OCI-LY7 (cell line): ENCODE measurements at regions not wholly inside any gene's neighbourhood (a gene's known extent, or its start where the extent isn't known, plus 50 kb on each side); places are given as distances from the start of the nearest gene placed in this dataset.

Experiments used
- BruUV-seq: library from RNA; stranded (reverse); fragments of 400-500 nt; replicated peaks from 2 replicates; lab custom pipeline; 2021; lab: Mats Ljungman, UMichigan
- CTCF ChIA-PET: fragments of 300-600 bp; sonication (Branson Sonifier 250); formaldehyde crosslinking; loops from one replicate; lab custom pipeline; 2022; ENCODE audit warnings: antibody characterized with exemption; ENCODE audit not compliant: unreplicated experiment; lab: Charles Lee
- POLR2A ChIA-PET: fragments of 300-600 bp; sonication (Branson Sonifier 250); formaldehyde crosslinking; loops from one replicate; lab custom pipeline; 2022; ENCODE audit warnings: antibody characterized with exemption; lab: Charles Lee
- DNase-seq: peaks from one replicate; pipeline ENCODE4 v3.0.0-alpha.2; 2015; ENCODE audit warnings: low spot score
- H2AFZ ChIP-seq: fragments of 200-600 bp; sonication (generic), shearing (Covaris generic); 2 replicates; pipeline ENCODE4 v1.6.1; 2014; ENCODE audit warnings: mild to moderate bottlenecking, antibody characterized with exemption, low read length, moderate library complexity
- H3K27ac ChIP-seq: fragments of 200-600 bp; sonication (generic); 2 replicates; pipeline ENCODE4 v1.5.1; 2014; ENCODE audit warnings: mixed run types, low read depth, mild to moderate bottlenecking, moderate library complexity, low read length, inconsistent platforms; ENCODE audit not compliant: poor library complexity, severe bottlenecking
- H3K36me3 ChIP-seq: fragments of 200-600 bp; sonication (generic); 2 replicates; pipeline ENCODE4 v1.6.1; 2014; ENCODE audit warnings: mild to moderate bottlenecking, antibody characterized with exemption, low read length, moderate library complexity, mixed read lengths; ENCODE audit not compliant: insufficient read depth
- H3K4me1 ChIP-seq: fragments of 200-600 bp; sonication (generic); 2 replicates; pipeline ENCODE4 v1.5.1; 2014; ENCODE audit warnings: mild to moderate bottlenecking, low read length; ENCODE audit not compliant: insufficient read depth, poor library complexity, severe bottlenecking
- H3K4me2 ChIP-seq: fragments of 200-600 bp; sonication (generic); 2 replicates; pipeline ENCODE4 v1.6.1; 2014; ENCODE audit warnings: mild to moderate bottlenecking, low read length
- H3K4me3 ChIP-seq: fragments of 200-600 bp; sonication (generic); 2 replicates; pipeline ENCODE4 v1.5.1; 2014; ENCODE audit warnings: mild to moderate bottlenecking, low read depth, low read length; ENCODE audit not compliant: poor library complexity, severe bottlenecking
- H3K79me2 ChIP-seq: fragments of 200-600 bp; sonication (generic); 2 replicates; pipeline ENCODE4 v1.6.1; 2016; ENCODE audit warnings: low read depth, mild to moderate bottlenecking, low read length, moderate library complexity, mixed read lengths; ENCODE audit not compliant: insufficient read depth
- H3K9me2 ChIP-seq: fragments of 200-600 bp; sonication (generic); 2 replicates; pipeline ENCODE4 v1.6.1; 2016; ENCODE audit warnings: mild to moderate bottlenecking, low read length, mixed read lengths; ENCODE audit not compliant: insufficient read depth
- H3K9me3 ChIP-seq: fragments of 200-600 bp; sonication (generic); 2 replicates; pipeline ENCODE4 v1.6.1; 2014; ENCODE audit warnings: mild to moderate bottlenecking, mixed run types, low read length, mixed read lengths
- H4K20me1 ChIP-seq: fragments of 200-600 bp; sonication (generic); 2 replicates; pipeline ENCODE4 v1.6.1; 2014; ENCODE audit warnings: mild to moderate bottlenecking, antibody characterized with exemption, low read length, moderate library complexity, mixed read lengths; ENCODE audit not compliant: insufficient read depth
- EZH2phosphoT487 ChIP-seq: fragments of 200-600 bp; sonication (generic); IDR thresholded peaks from 2 replicates; pipeline ENCODE4 v1.6.1; 2018; ENCODE audit warnings: low read depth, borderline replicate concordance, mild to moderate bottlenecking, mixed run types, antibody characterized with exemption, low read length, moderate library complexity, mixed read lengths
- intact Hi-C: fragments of 100-400 bp; cut with micrococcal nuclease; formaldehyde crosslinking; loops from one replicate; pipeline ENCODE4 v1.10.0; 2022; ENCODE audit not compliant: unreplicated experiment
- TF ChIP-seq, protein P1 (sequence below): fragments of 200-600 bp; sonication (generic); conservative IDR thresholded peaks from 2 replicates; pipeline ENCODE4 v1.5.1; 2014; ENCODE audit warnings: mild to moderate bottlenecking, antibody characterized with exemption, low read length, moderate library complexity, mixed read lengths

DNA sequence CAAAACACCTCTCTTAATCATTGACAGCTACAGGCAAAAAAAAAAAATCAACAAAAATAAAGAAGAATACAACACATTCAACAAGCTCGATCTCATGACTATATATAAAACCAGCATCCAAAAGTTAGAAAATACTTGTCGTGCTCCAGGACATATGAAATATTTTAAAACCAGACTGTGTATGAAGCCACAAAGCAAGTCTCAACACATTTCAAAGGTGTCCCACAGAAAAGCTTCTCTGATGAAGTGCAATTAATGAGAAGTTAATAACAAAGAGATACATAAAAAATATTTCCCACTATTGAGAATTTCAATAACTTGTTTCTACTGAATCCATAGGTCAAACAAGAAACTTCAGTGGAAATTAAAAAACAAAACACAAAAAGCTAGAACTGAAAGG is 178.7 kb downstream of the PLK2 start:
- Histone ChIP-seq H3K36me3 (no peaks in the 10 kb centered on the region), H3K4me3 (no peak overlapping the region), H4K20me1 (no peaks in the 10 kb centered on the region), H3K9me3 (no peaks in the 10 kb centered on the region), H3K4me1 (no peaks in the 10 kb centered on the region), H3K9me2 (no peaks in the 10 kb centered on the region), H3K27ac (no peak overlapping the region), H3K79me2 (no peaks in the 10 kb centered on the region), H2AFZ (no peak overlapping the region), H3K4me2 (no peak overlapping the region)
- ChIA-PET POLR2A (interaction anchor here (0.6 to 1.3 kb wide), 2 partner anchors 18 to 20 kb away, joined by 3 to 4 read pairs; no protein-coding TSS in a partner anchor), CTCF (no interaction called here)
- no peak for DNase-seq
- TF ChIP-seq, protein P1, sequence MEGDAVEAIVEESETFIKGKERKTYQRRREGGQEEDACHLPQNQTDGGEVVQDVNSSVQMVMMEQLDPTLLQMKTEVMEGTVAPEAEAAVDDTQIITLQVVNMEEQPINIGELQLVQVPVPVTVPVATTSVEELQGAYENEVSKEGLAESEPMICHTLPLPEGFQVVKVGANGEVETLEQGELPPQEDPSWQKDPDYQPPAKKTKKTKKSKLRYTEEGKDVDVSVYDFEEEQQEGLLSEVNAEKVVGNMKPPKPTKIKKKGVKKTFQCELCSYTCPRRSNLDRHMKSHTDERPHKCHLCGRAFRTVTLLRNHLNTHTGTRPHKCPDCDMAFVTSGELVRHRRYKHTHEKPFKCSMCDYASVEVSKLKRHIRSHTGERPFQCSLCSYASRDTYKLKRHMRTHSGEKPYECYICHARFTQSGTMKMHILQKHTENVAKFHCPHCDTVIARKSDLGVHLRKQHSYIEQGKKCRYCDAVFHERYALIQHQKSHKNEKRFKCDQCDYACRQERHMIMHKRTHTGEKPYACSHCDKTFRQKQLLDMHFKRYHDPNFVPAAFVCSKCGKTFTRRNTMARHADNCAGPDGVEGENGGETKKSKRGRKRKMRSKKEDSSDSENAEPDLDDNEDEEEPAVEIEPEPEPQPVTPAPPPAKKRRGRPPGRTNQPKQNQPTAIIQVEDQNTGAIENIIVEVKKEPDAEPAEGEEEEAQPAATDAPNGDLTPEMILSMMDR = no peak
- TF ChIP-seq EZH2phosphoT487 = no peak
- intact Hi-C loops = no loop called here
- BruUV-seq = no TSS peak

DNA sequence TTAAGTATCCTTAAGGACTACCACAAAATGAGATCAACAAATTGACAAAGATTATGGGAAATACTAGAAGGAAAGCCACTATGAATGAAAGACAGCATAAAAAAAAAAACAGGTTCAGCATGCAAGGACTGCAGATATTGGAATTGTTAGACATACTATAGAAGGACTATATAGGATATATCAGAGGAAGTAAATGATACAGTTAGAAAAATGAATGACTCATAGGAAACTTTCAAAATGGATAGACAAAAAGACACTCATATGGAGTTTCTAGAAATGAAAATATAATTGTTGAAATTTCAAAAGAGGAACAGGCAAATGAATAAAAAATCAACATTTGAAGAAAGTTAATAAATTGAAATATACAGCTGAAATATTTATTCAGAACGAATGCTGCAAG is 180.6 kb downstream of the PLK2 start:
- CTCF ChIA-PET = no interaction called here
- Histone ChIP-seq H3K4me3 (no peak overlapping the region), H4K20me1 (no peaks in the 10 kb centered on the region), H3K9me3 (no peaks in the 10 kb centered on the region), H3K4me2 (no peak overlapping the region), H3K9me2 (no peaks in the 10 kb centered on the region), H3K4me1 (no peaks in the 10 kb centered on the region), H3K36me3 (no peaks in the 10 kb centered on the region), H3K79me2 (no peaks in the 10 kb centered on the region), H3K27ac (no peak overlapping the region), H2AFZ (no peak overlapping the region)
- intact Hi-C loops = no loop called here
- BruUV-seq = no TSS peak
- DNase-seq = no peak
- TF ChIP-seq EZH2phosphoT487 = no peak
- TF ChIP-seq, protein P1 = no peak
- POLR2A ChIA-PET = no interaction called here

DNA sequence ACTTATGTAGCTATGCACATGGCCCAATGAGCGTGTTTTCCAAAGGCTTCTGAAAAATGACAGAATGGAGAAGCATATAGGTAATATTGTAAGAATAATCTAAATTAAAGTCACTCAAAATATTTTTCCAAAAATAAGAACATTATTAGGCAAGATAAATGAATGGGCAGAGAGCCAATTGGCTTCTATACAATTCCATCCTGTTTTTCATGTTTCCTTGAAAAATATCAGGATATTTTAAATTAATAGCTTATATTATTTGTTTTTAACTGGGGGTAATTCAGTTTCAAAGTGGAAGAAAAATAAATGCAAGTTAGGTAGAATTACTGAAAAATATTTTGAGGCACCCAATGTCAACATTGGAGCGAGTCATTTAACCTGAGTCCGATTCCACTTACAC is 183.5 kb downstream of the PLK2 start:
- POLR2A ChIA-PET = interaction anchor here (0.6 to 1.0 kb wide), 2 partner anchors 14 to 186 kb away, joined by 3 to 4 read pairs; no protein-coding TSS in a partner anchor
- intact Hi-C loops = no loop called here
- no peaks in the 10 kb centered on the region for H3K79me2 ChIP-seq
- no peak overlapping the region for H3K4me3 ChIP-seq
- H4K20me1 ChIP-seq = no peaks in the 10 kb centered on the region
- H3K9me2 ChIP-seq = no peaks in the 10 kb centered on the region
- no peaks in the 10 kb centered on the region for H3K4me1 ChIP-seq
- no TSS peak for BruUV-seq
- TF ChIP-seq, protein P1 = no peak
- TF ChIP-seq EZH2phosphoT487 = no peak
- no peak for DNase-seq
- H3K27ac ChIP-seq = no peak overlapping the region
- H2AFZ ChIP-seq = no peak overlapping the region
- H3K4me2 ChIP-seq = no peak overlapping the region
- H3K36me3 ChIP-seq = no peaks in the 10 kb centered on the region
- CTCF ChIA-PET = no interaction called here
- no peaks in the 10 kb centered on the region for H3K9me3 ChIP-seq
